HG03469 (cell line): ENCODE measurements at regions not wholly inside any gene's neighbourhood (a gene's known extent, or its start where the extent isn't known, plus 50 kb on each side); places are given as distances from the start of the nearest gene placed in this dataset.
"Not testable (repeated sequence)": the region's sequence is repeated elsewhere in the genome, so short reads cannot be mapped to it uniquely, and the experiment has no call there.

Experiments
- ATAC-seq: cut with Tn5 transposase; IDR thresholded peaks from one replicate; pipeline ENCODE4 v1.9.1; 2021; ENCODE audit warnings: mild to moderate bottlenecking, moderate library complexity, moderate number of reproducible peaks; ENCODE audit not compliant: unreplicated experiment

DNA sequence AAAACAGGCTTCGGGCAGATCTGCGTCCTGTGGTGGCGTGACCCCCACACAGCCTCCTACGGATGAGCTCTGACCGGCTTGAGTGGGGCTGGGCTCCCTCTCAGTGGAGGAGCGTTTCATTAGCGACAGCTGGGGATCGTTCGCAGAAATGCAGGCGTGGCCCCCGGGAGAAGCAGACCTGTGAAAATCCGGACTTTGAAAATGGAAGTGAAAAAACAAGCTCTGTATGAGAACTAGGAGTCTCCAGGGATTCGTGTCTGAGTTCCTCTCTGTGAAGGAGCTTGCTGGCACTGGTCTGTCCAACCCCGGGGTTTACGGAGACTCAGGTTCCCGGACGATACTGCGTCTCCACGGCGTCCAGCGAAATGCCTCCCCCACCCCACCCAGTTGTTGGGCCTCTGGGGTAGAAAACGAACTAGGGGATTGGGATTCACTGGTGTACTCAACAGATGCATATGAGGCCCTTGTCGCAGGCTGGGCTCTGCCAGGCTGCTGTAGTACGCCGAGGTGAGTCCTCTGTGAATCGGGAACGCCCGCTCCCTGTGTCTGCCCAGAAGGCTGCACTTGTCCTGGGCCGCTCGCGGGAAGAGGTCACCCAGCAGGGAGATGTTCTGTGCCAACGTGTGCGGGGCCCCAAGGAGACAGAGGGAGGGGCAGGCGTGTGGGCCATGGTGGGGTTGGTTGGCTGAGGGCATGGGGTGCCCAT is 119.7 kb upstream of the ZNF469 start:
- not testable (repeated sequence) for ATAC-seq

DNA sequence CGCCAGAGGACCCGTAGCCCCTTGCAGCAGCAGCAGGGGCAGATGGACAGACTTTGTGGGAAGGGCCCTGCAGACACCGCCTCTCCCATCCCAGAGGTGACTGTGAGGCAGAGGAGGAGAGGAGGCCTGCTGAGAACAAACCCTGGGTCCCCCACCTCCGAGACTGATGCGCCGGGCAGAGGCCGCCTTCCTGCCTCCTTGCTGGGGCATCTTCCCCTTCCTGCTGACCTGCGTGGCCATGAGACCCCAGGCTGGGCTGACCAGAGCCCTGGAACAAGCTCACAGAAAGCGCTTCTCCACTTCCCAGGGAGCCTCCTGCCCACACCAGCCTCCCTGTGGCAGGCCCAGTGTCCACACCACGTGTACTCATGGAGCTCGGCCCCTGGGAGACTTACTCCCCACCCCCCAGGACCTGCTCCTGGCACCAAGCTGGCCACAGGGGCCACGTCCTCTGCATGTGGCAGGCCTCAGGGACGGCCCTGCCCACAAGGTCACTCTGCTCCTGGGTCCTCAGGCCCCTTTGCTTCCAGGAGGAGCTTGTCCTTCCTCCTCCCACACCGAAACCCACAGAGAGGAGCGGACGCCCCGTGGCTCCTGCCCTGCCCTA is 119.0 kb upstream of the ZNF469 start:
- not testable (repeated sequence) for ATAC-seq

DNA sequence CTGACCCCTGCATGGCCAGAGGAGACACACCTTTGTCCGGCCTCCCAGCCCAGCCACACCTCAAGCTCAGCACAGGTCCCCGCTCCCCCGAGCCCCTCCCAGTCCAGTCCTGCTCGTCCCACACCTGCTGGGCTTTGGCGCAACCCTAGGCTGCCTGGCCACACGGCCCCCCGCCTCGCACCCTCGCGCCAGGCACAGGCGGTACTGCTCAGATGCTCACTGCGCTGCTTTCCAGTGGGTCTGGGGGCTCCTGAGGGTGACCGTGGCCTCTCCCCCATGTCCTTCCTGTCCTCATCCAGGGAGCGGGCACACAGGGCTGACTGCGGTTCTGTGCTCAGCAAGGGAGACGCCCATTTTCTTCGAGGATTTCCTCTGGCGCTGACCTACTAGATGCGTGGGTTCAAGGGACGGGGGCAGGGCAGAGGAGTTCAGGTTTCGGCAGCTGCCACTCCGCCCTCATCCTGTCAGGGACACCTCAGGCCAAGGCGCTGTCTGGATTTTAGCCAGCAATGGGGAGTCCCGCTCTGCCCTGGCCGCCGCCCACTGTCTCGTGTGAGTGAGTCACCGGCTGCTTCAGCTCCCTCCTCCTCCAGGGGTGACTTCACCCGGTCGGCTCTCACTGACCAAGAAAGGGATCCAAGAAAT is 118.0 kb upstream of the ZNF469 start:
- peak; percentile 48 for ATAC-seq

DNA sequence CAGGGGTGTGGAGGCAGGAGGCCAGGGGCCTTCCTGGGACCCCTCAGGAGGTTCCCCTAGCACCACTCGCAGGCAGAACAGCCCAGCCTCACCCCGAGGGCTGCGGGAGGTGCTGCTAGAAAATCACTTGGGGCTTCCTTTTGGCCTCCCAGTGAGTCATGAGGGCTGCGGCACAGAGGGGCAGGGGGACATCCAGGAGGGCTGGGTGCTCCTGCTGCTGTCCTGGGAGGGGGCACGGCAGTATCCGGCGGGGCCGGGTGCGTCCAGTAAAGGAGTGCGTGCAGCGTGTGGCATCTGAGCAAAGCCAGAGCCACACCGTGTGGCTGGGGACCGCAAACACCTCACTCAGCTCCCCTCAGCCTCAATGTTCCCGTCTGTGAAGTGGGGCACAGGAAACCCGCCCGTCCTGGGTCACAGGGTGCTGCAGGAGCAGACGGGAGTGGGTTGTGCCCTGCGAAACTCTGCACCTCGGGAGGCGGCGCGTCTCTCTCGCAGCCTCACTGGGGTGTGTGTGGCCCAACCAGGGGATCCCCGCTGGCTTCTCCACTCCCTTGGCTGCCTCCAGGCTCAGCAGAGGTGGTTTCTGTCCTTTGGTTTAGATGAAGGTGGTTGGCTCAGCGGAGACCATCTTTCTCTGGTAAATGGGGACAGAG is 117.3 kb upstream of the ZNF469 start:
- not testable (repeated sequence) for ATAC-seq

DNA sequence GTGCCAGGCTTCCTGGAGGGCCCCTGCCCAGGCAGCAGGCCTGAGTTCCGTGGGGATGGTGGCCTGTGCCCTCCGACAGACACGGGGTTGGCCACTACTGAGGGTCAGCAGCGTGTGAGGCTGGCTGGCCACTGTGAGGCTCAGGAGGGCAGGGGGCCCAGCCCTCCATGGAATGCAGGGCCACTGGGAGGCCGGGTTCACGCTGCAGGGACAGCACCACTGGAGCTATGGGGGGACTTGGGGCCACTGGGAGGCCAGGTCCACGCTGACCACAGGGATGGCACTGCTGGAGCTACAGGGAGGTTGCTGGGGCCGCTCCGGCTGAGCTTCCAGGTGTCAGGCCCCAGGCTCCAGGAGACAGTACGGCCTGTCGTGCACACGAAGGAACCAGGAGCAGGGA is 116.7 kb upstream of the ZNF469 start:
- not testable (repeated sequence) for ATAC-seq

DNA sequence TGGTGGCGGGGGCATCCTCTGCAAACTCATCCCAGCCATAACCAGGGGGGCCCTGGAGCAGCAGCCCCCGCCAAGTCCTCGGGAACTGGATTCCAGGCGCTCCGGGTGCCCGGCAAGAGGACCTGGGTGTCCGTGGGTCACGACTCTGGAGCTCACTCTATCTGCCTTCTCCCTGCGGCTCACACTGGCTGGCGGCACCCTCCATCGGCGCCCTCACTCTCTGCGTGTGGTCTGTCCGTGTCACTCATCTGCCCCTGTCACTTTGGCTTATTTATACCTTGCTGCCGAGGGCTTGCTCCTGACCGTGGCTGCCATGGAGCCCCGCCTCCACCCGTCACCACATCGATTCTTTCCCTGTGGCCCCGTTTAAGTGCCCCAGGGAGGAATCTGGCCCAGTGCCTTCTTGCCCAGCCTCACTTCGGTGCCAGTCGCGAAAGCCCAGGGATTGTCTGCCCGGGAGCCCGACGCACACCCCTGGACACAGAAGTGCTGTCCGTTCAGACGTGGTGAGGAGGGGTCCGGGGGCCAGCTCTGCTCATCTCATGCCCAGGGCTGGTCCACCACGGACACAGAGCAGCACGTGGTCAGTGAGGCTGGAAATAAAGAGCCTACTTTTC is 115.7 kb upstream of the ZNF469 start:
- not testable (repeated sequence) for ATAC-seq

DNA sequence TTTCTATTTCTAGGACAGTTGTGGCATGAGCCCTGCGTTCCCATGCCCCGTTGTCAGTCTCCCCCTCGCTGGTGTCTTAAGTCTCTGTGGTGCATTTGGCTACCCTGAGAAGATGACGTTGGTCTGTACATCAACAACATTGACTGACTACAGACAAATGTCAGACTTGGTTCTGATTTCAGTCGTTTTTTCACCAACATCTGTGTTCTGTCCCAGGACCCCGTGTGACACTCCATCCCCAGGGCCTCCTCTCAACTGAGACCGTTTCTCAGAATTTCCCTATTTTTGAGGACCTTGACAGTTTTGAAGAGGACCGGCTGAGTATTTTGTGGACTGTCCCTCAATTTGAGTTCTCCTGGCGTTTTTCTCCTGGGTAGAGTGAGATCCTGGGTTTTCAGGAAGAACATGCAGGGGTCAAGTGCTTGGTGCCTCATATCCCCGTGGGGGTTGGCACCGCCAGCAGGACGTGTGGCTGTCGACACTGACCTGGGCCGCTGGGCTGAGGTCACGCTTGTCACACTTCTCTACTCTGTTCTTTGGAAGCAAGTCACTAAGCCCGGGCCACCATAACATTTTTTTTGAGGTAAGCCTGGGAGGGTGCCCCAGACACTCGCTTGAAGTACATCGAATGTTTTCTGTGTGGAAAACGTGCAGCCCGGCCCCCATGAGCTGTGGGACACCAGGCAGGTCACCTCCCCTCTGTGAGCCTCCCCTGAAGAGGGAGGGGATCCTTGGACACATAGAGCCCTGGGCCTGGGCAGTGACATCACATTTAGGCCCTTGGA is 114.4 kb upstream of the ZNF469 start:
- not testable (repeated sequence) for ATAC-seq

DNA sequence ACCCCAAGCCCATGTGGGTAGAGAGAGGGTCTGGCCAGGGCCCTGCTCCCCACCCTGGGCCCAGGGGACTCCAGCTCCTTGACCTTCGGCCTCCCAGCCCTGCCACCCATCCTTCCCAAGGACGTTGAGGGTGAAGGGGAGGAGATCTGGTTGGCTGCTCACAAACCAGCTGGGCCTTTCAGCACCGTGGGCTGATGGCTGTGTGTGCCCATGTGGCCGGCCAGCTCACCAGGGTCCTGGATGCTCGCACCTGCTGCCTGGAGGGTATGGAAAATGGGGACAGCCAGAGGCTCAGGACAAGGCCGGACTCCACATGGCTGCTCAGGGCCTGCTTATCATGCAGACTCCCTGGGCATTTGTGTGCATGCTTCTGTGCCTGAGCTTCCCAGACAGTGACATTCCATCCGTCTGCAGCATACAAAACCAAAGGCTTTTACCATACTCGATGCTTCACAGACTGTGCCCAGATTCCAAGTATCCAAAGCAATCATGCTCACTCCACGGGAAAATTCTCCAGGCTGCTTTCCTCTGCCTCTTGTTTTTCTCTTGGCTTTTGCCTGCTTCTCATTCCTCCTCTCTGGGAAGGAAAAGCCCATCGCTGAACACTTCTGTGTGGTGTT is 112.5 kb upstream of the ZNF469 start:
- ATAC-seq, result not testable (repeated sequence)

DNA sequence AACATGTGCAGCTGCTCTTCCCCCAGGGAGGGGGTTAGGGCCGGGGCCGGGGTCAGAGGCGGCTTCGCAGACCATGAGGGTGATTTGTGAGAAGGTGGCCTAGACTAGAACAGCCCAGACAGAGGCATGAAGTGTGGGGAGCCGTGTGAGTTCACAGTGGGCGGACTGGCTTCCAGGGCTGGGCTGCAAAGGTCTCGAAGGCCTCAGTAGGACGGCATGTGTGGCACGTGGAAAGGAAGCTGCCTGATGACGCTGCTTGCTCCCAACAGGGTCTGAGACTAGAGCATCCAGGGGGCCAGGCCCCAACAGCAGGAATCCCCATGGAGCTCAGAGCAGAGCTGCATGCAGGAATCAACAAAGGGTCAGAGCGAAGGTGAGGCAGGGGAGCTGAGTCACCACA is 111.5 kb upstream of the ZNF469 start:
- not testable (repeated sequence) for ATAC-seq

DNA sequence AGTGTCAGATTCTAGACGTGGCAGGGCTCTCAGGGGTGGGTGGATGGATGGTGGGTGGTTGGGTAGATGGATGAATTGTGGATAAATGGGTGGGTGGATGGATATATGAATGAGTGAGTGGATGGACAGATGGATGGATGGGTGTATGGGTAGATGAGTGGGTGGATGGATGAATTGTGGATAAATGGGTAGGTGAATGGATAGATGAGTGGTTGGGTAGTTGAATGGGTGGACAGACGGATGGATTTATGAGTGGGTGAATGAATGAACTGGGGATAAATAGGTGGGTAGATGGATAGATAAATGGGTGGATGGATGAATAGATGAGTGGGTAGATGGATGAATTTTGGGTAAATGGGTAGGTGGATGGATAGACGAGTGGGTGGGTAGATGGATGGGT is 111.0 kb upstream of the ZNF469 start:
- ATAC-seq, result not testable (repeated sequence)

DNA sequence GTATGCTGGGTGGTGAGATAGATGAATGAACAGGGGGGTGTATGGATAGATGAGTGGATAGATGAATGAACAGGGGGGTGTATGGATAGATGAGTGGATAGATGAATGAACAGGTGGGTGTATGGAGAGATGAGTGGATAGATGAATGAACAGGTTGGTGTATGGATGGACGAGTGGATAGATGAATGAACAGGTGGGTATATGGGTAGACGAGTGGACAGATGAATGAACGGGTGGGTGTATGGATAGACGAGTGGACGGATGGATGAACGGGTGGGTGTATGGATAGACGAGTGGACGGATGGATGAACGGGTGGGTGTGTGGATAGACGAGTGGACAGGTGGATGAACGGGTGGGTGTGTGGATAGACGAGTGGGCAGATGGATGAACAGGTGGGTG is 110.3 kb upstream of the ZNF469 start:
- ATAC-seq, result not testable (repeated sequence)

DNA sequence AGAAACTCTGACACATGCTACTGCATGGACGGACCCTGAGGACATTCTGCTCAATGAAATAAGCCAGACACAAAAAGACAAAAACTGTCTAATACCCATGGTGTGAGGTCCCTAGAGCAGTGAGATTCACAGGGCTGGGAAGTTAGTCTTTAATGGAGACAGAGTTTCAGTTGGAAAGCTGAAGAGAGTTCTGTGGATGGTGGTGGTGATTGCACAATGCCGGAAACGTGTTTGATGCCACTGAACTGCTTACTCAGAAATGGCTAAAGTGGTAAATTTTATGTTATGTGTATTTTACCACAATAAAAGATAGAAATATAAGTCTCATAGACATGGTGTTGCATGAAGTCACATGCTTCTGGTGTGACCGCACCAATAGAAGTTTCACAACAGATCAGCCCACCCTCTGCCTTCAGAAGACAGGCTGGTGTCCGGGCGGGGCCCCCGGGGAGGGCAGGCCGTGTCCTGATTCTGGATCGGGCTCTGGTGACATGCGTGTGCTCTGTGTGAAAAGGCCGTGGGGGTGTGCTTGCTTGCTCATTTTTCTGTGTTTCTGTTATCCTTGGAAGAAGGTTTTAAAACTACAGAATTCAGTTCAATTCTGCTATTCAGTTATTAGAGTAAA is 108.5 kb upstream of the ZNF469 start:
- ATAC-seq, result not testable (repeated sequence)

DNA sequence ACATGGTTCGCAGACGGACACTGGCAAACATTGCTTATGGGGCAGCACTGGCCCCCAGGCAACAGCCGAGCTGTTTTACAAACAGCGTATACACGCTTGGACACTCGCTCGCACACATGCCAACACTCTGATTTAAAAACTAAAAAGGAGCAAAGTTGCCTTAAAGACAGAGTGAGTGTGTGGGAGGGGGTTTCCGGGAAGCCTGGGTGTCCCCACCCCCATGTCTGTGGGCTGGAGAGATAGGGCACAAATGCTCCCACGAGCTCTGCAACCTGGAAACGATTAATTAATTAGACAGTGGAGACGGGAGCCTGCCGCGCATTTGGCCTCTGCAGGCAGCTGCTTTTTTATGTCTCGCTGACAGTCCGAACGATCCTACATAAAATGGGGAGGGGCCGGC is 107.9 kb upstream of the ZNF469 start:
- no peak for ATAC-seq

DNA sequence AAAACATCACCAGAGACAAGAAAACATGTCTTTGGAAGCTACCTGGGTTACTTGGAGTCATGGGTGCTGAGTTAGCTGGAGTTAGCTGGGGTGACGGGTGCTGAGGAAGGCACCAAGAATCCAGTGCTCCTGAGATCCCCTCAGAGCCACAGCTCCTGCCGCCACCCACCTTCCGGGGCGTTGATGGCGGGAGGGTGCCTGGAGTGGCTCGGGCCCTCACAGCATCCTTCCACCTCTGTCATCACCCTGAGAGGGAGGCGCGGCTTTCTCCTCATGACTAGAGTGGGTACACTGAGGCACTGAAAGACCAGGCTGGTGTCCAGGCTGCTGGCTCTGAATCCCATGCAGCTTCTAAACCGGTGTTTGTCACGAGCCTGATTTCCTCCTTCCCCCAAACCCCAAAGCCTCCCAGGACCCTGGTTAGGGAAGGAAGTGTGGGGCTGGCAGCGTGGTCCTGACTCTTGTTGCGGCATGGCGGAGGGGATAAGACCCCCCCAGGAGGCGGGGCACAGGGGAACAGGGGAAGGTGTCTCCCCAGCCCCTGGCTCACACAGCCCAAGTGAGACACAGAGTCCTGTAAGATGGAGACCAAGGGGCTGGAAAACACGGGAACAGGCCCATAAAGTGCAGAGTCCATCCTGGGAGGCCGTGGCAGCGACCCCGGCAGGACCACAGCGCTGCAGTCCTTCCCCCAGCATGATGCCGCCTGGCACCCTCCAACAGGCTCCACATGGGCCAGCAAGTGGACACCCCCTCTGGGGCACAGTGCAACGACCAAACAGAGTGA is 107.2 kb upstream of the ZNF469 start:
- not testable (repeated sequence) for ATAC-seq

DNA sequence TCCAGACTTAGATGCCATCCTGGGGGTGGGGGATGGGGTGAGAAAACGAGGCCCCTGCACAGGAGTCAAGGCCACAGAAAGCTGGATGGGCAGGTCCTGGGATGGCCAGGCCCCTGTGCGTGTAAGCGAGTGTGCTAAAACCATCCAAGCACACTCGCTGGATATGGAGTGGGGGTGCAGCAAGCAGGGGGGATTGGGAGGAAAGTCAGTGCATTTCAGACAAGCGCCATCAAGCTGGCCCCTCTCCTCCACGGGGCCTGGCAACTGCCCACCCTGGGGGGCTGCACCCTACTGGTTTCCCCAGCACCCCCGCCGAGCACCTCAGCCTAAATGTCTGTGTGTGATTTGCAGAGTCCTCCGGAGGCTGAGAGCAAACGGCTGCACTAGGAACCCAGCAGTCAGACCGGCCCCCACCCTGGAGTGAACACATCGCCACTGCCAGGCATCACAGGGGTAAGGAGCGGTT is 106.6 kb upstream of the ZNF469 start:
- ATAC-seq, result not testable (repeated sequence)

DNA sequence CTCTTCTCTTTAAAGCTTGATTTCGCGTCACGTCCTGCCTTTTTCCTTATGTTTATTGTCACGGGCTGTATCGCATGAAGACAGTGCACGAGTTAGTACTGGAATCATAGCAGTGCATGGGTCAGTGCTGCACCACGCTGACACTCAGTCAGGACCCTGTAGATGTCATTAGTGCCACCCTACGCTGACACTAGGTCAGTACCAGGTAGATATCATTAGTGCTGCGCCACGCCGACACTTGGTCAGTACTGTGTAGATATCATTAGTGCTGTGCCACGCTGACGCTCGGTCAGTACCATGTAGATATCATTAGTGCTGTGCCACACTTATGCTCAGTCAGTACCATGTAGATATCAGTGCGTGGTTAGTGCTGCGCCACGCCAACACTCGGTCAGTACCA is 106.2 kb upstream of the ZNF469 start:
- ATAC-seq, result no peak

DNA sequence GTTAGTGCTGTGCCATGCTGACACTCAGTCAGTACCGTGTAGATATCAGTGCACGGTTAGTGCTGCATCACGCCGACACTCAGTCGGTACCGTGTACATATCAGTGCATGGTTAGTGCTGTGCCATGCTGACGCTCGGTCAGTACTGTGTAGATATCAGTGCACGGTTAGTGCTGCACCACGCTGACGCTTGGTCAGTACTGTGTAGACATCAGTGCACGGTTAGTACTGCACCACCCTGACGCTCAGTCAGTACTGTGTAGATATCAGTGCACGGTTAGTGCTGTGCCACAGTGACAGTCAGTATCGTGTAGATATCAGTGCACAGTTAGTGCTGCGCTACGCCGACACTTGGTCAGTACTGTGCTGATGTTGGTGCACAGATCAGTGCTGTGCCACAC is 102.8 kb upstream of the ZNF469 start:
- ATAC-seq, result no peak

DNA sequence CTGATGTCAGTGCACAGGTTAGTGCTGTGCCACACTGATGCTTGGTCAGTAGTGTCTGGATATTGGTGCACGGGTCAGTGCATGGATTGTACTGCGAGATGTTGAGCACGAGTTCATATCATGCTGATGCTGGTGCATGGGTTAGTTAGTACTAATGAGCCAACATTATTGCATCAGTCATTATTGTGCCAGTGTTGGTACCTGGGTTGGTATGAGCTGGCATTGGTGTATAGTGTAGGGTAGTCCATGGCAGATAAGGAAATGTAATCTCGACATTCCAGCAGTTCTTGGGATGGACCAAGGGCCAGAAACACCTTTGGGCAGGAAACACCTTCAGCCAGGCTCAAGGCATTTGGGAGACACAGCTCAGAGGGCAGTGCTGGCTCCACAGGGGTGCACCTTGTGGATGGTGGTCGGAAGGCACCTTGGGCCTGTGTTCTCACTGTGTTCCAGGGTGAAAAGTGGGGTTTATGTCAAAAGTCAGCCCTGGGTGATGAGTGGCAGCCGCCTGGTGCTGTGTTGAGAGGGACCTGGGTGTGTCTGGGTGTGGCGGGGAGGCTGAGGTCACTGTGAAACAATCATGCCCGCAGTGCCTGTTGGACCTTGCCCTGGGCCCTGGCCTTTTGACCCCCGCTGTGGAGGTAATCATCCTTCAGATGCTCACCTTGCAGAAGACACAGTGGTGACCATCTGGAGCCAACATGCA is 100.7 kb upstream of the ZNF469 start:
- no peak for ATAC-seq
